ENCODE measurements at regions not wholly inside any gene's neighbourhood (a gene's known extent, or its start where the extent isn't known, plus 50 kb on each side); places are given as distances from the start of the nearest gene placed in this dataset.

- 72 to 81% methylated on average over 1 to 2 of the region's 2 CpGs for WGBS, 2 donors
- DNase-seq, result no peak
- Histone ChIP-seq H3K27me3 (no peaks in the 10 kb centered on the region), H3K27ac (no peak overlapping the region), H3K4me1 (no peaks in the 10 kb centered on the region), H3K36me3 (ENCODE audit: low read depth, missing control alignments) (no peaks in the 10 kb centered on the region), H3K4me3 (no peak overlapping the region), H3K9me3 (no peaks in the 10 kb centered on the region)
- intact Hi-C loops (cut with DNase I; ENCODE audit: low total_unique reads), result no loop called here
- no peak for TF ChIP-seq CTCF (IDR thresholded peaks at IDR 0.05)
- TF ChIP-seq POLR2A (IDR thresholded peaks at IDR 0.05), result no peak
Observed at GRCh38 chr21:19683492-19683891, 1279.9 kb upstream of the TMPRSS15 start.

GRCh38 chr21:19684328-19684727 is 1280.7 kb upstream of the TMPRSS15 start:
- no peaks in the 10 kb centered on the region for H3K4me1 ChIP-seq
- intact Hi-C loops (cut with DNase I; ENCODE audit: low total_unique reads), result no loop called here
- no peak for DNase-seq
- no peaks in the 10 kb centered on the region for H3K36me3 ChIP-seq (ENCODE audit: low read depth, missing control alignments)
- TF ChIP-seq POLR2A (IDR thresholded peaks at IDR 0.05), result no peak
- TF ChIP-seq CTCF (IDR thresholded peaks at IDR 0.05), result no peak
- H3K27ac ChIP-seq, result no peak overlapping the region
- no peak overlapping the region for H3K4me3 ChIP-seq
- no peaks in the 10 kb centered on the region for H3K9me3 ChIP-seq
- WGBS, 2 donors, result 78 to 79% methylated on average over 3 to 4 of the region's 4 CpGs
- H3K27me3 ChIP-seq, result no peaks in the 10 kb centered on the region

GRCh38 chr21:19692231-19692630 is 1288.6 kb upstream of the TMPRSS15 start:
- no peak for DNase-seq
- Histone ChIP-seq H3K36me3 (ENCODE audit: low read depth, missing control alignments) (no peaks in the 10 kb centered on the region), H3K4me1 (no peaks in the 10 kb centered on the region), H3K9me3 (no peaks in the 10 kb centered on the region), H3K27me3 (no peaks in the 10 kb centered on the region), H3K4me3 (no peak overlapping the region), H3K27ac (no peak overlapping the region)
- no peak for TF ChIP-seq CTCF (IDR thresholded peaks at IDR 0.05)
- no peak for TF ChIP-seq POLR2A (IDR thresholded peaks at IDR 0.05)
- intact Hi-C loops (cut with DNase I; ENCODE audit: low total_unique reads), result no loop called here

GRCh38 chr21:19695796-19696195 is 1292.2 kb upstream of the TMPRSS15 start:
- H3K4me3 ChIP-seq, result no peak overlapping the region
- TF ChIP-seq POLR2A (IDR thresholded peaks at IDR 0.05) (no peak), CTCF (IDR thresholded peaks at IDR 0.05) (no peak)
- intact Hi-C loops (cut with DNase I; ENCODE audit: low total_unique reads), result no loop called here
- no peaks in the 10 kb centered on the region for H3K4me1 ChIP-seq
- no peaks in the 10 kb centered on the region for H3K36me3 ChIP-seq (ENCODE audit: low read depth, missing control alignments)
- H3K27ac ChIP-seq, result no peak overlapping the region
- no peaks in the 10 kb centered on the region for H3K9me3 ChIP-seq
- 50 to 94% methylated on average over 1 of the region's 1 CpG for WGBS, 2 donors
- no peak for DNase-seq
- no peaks in the 10 kb centered on the region for H3K27me3 ChIP-seq

GRCh38 chr21:19700476-19700875 is 1296.9 kb upstream of the TMPRSS15 start:
- no peak for TF ChIP-seq POLR2A (IDR thresholded peaks at IDR 0.05)
- no peak for TF ChIP-seq CTCF (IDR thresholded peaks at IDR 0.05)
- no peaks in the 10 kb centered on the region for H3K27me3 ChIP-seq
- no peaks in the 10 kb centered on the region for H3K9me3 ChIP-seq
- intact Hi-C loops (cut with DNase I; ENCODE audit: low total_unique reads), result no loop called here
- H3K4me1 ChIP-seq, result no peaks in the 10 kb centered on the region
- H3K36me3 ChIP-seq (ENCODE audit: low read depth, missing control alignments), result no peaks in the 10 kb centered on the region
- H3K27ac ChIP-seq, result no peak overlapping the region
- no peak overlapping the region for H3K4me3 ChIP-seq
- DNase-seq, result no peak
